ENCODE measurements at regions not wholly inside any gene's neighbourhood (a gene's known extent, or its start where the extent isn't known, plus 50 kb on each side); places are given as distances from the start of the nearest gene placed in this dataset.

GRCh38 chr20:19016140-19016497 is 196.3 kb upstream of the SLC24A3 start:
- no peak overlapping the region for H3K4ac ChIP-seq (replicated peaks; ENCODE audit: insufficient read length, low read depth, low read length)
- 97% methylated on average over 7 of the region's 7 CpGs; no CpG with 5 or more reads in 1 of the 2 experiments for WGBS, 2 experiments (ENCODE audit: extremely low coverage in 1 of 2, insufficient coverage in 1 of 2, insufficient read length in 1 of 2, insufficient replicate concordance in 2 of 2, low coverage in 1 of 2, low lambda C conversion rate in 2 of 2, missing lambda C conversion rate in 1 of 2)
- no peak overlapping the region for H2BK20ac ChIP-seq (ENCODE audit: low read length)
- peaks cover 0 to 3% of the 10 kb centered on the region in 2 experiments; a peak in 1 of 4 replicates for H3K9me3 ChIP-seq (ENCODE audit: insufficient read depth in 2 of 2, low read depth in 1 of 2, low read length in 1 of 2)
- ChIA-PET CTCF (ENCODE audit: partially characterized antibody) (interaction anchor here (0.6 to 1.9 kb wide), 4 partner anchors 8 to 140 kb away, joined by 3 to 7 read pairs (median 4); no protein-coding TSS in a partner anchor), POLR2A (ENCODE audit: partially characterized antibody) (no interaction called here)
- FAIRE-seq (no peak), DNase-seq (ENCODE audit: low read depth in 1 of 2, low spot score in 2 of 2) (peak in 1 of 2 experiments; percentile 30)
- H3K18ac ChIP-seq (ENCODE audit: extremely low read depth, low read length) = no peak overlapping the region
- H2AK5ac ChIP-seq (ENCODE audit: low read depth, low read length) = no peak overlapping the region
- no peak overlapping the region for H3K14ac ChIP-seq (ENCODE audit: insufficient read length)
- no peak overlapping the region for H3K23ac ChIP-seq (ENCODE audit: insufficient read length)
- no peak overlapping the region for H2AFZ ChIP-seq (ENCODE audit: low read length)
- no peaks in the 10 kb centered on the region for H3K23me2 ChIP-seq (ENCODE audit: low read depth, low read length)
- TF ChIP-seq SUZ12 (IDR thresholded peaks at IDR 0.05; ENCODE audit: low read length) (no peak), JUND (IDR thresholded peaks at IDR 0.05; ENCODE audit: low read length) (no peak), CBX8 (IDR thresholded peaks at IDR 0.05; ENCODE audit: borderline replicate concordance, low read depth, low read length) (no peak), POU5F1 (IDR thresholded peaks at IDR 0.05; ENCODE audit: low read depth, low read length) (no peak), FOSL1 (IDR thresholded peaks at IDR 0.05; ENCODE audit: insufficient read depth, low read depth, low read length) (no peak), GTF2F1 (IDR thresholded peaks at IDR 0.05; ENCODE audit: borderline replicate concordance, low read depth, low read length) (no peak), KDM4A (IDR thresholded peaks at IDR 0.05; ENCODE audit: low read depth, low read length, severe bottlenecking) (no peak)
- peaks cover 0 to 5% (median 2%) of the 10 kb centered on the region in 4 experiments; a peak in 3 of 7 replicates for H3K4me1 ChIP-seq (replicated peaks in 1 of 4; ENCODE audit: control insufficient read depth in 3 of 4, insufficient read depth in 4 of 4, low read length in 3 of 4)
- no peak overlapping the region for H2BK12ac ChIP-seq (ENCODE audit: low read depth, low read length)
- H4K5ac ChIP-seq (ENCODE audit: insufficient read length, low read depth, low read length) = no peak overlapping the region
- H2BK5ac ChIP-seq (ENCODE audit: low read depth, low read length) = no peak overlapping the region; the same call in 1 of the 2 replicates
- H3K79me1 ChIP-seq (ENCODE audit: low read depth, low read length) = no peaks in the 10 kb centered on the region
- no peaks in the 10 kb centered on the region for H3K36me3 ChIP-seq (ENCODE audit: control insufficient read depth in 2 of 4, insufficient read depth in 4 of 4, low read length in 3 of 4)
- no peak overlapping the region for H3K4me2 ChIP-seq (ENCODE audit: insufficient read depth in 1 of 2, low read depth in 2 of 2, low read length in 2 of 2)
- no peak overlapping the region for H3K9ac ChIP-seq (replicated peaks in 1 of 4; ENCODE audit: extremely low read depth in 1 of 4, low read depth in 3 of 4, low read length in 3 of 4)
- H4K8ac ChIP-seq (ENCODE audit: extremely low read depth, insufficient read depth, low read length) = no peak overlapping the region
- H3K27ac ChIP-seq (ENCODE audit: low read depth, low read length) = no peak overlapping the region
- no peaks in the 10 kb centered on the region for H3K27me3 ChIP-seq (replicated peaks in 1 of 4; ENCODE audit: control insufficient read depth in 3 of 4, extremely low read depth in 1 of 4, insufficient read depth in 3 of 4, low read length in 3 of 4)
- H2BK120ac ChIP-seq (replicated peaks; ENCODE audit: low read depth, low read length) = no peak overlapping the region
- H3K56ac ChIP-seq (replicated peaks; ENCODE audit: insufficient read length, low read depth, low read length) = no peak overlapping the region
- no peak overlapping the region for H3K4me3 ChIP-seq (ENCODE audit: extremely low read depth in 1 of 4, insufficient read depth in 2 of 4, low read depth in 3 of 4, low read length in 4 of 4)
- H4K91ac ChIP-seq (replicated peaks; ENCODE audit: insufficient read length, low read length) = no peak overlapping the region
- no peaks in the 10 kb centered on the region for H4K20me1 ChIP-seq (replicated peaks in 1 of 2; ENCODE audit: control insufficient read depth in 1 of 2, insufficient read depth in 2 of 2, low read length in 2 of 2)
- H3K79me2 ChIP-seq (ENCODE audit: control insufficient read depth in 1 of 2, insufficient read depth in 2 of 2, low read length in 2 of 2) = no peaks in the 10 kb centered on the region
- no peak overlapping the region for H2BK15ac ChIP-seq (ENCODE audit: low read length)

Data from H1 (cell line).